ENCODE measurements at regions not wholly inside any gene's neighbourhood (a gene's known extent, or its start where the extent isn't known, plus 50 kb on each side); places are given as distances from the start of the nearest gene placed in this dataset.
"Not testable (repeated sequence)": the region's sequence is repeated elsewhere in the genome, so short reads cannot be mapped to it uniquely, and the experiment has no call there.

- TF ChIP-seq, protein P1, sequence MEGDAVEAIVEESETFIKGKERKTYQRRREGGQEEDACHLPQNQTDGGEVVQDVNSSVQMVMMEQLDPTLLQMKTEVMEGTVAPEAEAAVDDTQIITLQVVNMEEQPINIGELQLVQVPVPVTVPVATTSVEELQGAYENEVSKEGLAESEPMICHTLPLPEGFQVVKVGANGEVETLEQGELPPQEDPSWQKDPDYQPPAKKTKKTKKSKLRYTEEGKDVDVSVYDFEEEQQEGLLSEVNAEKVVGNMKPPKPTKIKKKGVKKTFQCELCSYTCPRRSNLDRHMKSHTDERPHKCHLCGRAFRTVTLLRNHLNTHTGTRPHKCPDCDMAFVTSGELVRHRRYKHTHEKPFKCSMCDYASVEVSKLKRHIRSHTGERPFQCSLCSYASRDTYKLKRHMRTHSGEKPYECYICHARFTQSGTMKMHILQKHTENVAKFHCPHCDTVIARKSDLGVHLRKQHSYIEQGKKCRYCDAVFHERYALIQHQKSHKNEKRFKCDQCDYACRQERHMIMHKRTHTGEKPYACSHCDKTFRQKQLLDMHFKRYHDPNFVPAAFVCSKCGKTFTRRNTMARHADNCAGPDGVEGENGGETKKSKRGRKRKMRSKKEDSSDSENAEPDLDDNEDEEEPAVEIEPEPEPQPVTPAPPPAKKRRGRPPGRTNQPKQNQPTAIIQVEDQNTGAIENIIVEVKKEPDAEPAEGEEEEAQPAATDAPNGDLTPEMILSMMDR (conservative IDR thresholded peaks at IDR 0.05; ENCODE audit: low read length) = not testable (repeated sequence)
- TF ChIP-seq EZH2phosphoT487 (IDR thresholded peaks at IDR 0.05; ENCODE audit: borderline replicate concordance, low read depth, low read length) = not testable (repeated sequence)
Observed at GRCh38 chr22:25335276-25335675, 115.8 kb downstream of the CRYBB2 start.

All from OCI-LY7 (cell line).